ENCODE measurements at regions not wholly inside any gene's neighbourhood (a gene's known extent, or its start where the extent isn't known, plus 50 kb on each side); places are given as distances from the start of the nearest gene placed in this dataset.

GRCh38 chr19:34838248-34838647, 65.2 kb upstream of the ZNF599 start:
- TF ChIP-seq PATZ1 (CRISPR knock-in tag; IDR thresholded peaks at IDR 0.05; ENCODE audit: borderline replicate concordance), result no peak
- no peak for TF ChIP-seq ISL1 (CRISPR knock-in tag; IDR thresholded peaks at IDR 0.05)
- no peak for TF ChIP-seq ARNTL (CRISPR knock-in tag; IDR thresholded peaks at IDR 0.05; ENCODE audit: borderline replicate concordance, low read depth)
- no peak for TF ChIP-seq ZFP30 (CRISPR knock-in tag; IDR thresholded peaks at IDR 0.05)
- TF ChIP-seq SNAI2 (CRISPR knock-in tag; IDR thresholded peaks at IDR 0.05), result no peak
- no peak for TF ChIP-seq RARB (CRISPR knock-in tag; IDR thresholded peaks at IDR 0.05)
- no peak for TF ChIP-seq ZNF8 (CRISPR knock-in tag; IDR thresholded peaks at IDR 0.05)
- TF ChIP-seq ZC3H10 (CRISPR knock-in tag; IDR thresholded peaks at IDR 0.05), result no peak
- no peak for TF ChIP-seq CSDC2 (CRISPR knock-in tag; IDR thresholded peaks at IDR 0.05)
- TF ChIP-seq ZNF565 (CRISPR knock-in tag; conservative IDR thresholded peaks at IDR 0.05; ENCODE audit: low read depth), result no peak
- TF ChIP-seq TCF4 (CRISPR knock-in tag; IDR thresholded peaks at IDR 0.05; ENCODE audit: borderline replicate concordance), result no peak

Data from SK-N-SH treated with all-trans-retinoic acid at 6 μM for 48 hours (cell line).